ENCODE measurements at regions not wholly inside any gene's neighbourhood (a gene's known extent, or its start where the extent isn't known, plus 50 kb on each side); places are given as distances from the start of the nearest gene placed in this dataset.

GRCh38 chr9:119078015-119078414 lies 291.2 kb downstream of the BRINP1 start:
- TF ChIP-seq, protein P1, sequence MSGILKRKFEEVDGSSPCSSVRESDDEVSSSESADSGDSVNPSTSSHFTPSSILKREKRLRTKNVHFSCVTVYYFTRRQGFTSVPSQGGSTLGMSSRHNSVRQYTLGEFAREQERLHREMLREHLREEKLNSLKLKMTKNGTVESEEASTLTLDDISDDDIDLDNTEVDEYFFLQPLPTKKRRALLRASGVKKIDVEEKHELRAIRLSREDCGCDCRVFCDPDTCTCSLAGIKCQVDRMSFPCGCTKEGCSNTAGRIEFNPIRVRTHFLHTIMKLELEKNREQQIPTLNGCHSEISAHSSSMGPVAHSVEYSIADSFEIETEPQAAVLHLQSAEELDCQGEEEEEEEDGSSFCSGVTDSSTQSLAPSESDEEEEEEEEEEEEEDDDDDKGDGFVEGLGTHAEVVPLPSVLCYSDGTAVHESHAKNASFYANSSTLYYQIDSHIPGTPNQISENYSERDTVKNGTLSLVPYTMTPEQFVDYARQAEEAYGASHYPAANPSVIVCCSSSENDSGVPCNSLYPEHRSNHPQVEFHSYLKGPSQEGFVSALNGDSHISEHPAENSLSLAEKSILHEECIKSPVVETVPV (CRISPR knock-in tag; IDR thresholded peaks at IDR 0.05): no peak
- TF ChIP-seq BACH2 (CRISPR knock-in tag; IDR thresholded peaks at IDR 0.05; ENCODE audit: borderline replicate concordance) (no peak), ISL1 (CRISPR knock-in tag; IDR thresholded peaks at IDR 0.05) (no peak), ZFP3 (CRISPR knock-in tag; IDR thresholded peaks at IDR 0.05) (no peak), RARB (CRISPR knock-in tag; IDR thresholded peaks at IDR 0.05) (no peak), POU6F1 (CRISPR knock-in tag; IDR thresholded peaks at IDR 0.05; ENCODE audit: borderline replicate concordance, low read depth) (no peak), ZC3H10 (CRISPR knock-in tag; IDR thresholded peaks at IDR 0.05) (no peak), ZFP30 (CRISPR knock-in tag; IDR thresholded peaks at IDR 0.05) (no peak), ZNF8 (CRISPR knock-in tag; IDR thresholded peaks at IDR 0.05) (no peak), ESRRG (CRISPR knock-in tag; IDR thresholded peaks at IDR 0.05) (no peak), ZNF565 (CRISPR knock-in tag; conservative IDR thresholded peaks at IDR 0.05; ENCODE audit: low read depth) (no peak)
- TF ChIP-seq, protein P2, sequence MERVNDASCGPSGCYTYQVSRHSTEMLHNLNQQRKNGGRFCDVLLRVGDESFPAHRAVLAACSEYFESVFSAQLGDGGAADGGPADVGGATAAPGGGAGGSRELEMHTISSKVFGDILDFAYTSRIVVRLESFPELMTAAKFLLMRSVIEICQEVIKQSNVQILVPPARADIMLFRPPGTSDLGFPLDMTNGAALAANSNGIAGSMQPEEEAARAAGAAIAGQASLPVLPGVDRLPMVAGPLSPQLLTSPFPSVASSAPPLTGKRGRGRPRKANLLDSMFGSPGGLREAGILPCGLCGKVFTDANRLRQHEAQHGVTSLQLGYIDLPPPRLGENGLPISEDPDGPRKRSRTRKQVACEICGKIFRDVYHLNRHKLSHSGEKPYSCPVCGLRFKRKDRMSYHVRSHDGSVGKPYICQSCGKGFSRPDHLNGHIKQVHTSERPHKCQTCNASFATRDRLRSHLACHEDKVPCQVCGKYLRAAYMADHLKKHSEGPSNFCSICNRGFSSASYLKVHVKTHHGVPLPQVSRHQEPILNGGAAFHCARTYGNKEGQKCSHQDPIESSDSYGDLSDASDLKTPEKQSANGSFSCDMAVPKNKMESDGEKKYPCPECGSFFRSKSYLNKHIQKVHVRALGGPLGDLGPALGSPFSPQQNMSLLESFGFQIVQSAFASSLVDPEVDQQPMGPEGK (CRISPR knock-in tag; IDR thresholded peaks at IDR 0.05; ENCODE audit: borderline replicate concordance): no peak
